ENCODE measurements at regions not wholly inside any gene's neighbourhood (a gene's known extent, or its start where the extent isn't known, plus 50 kb on each side); places are given as distances from the start of the nearest gene placed in this dataset.
"Not testable (repeated sequence)": the region's sequence is repeated elsewhere in the genome, so short reads cannot be mapped to it uniquely, and the experiment has no call there.

DNA sequence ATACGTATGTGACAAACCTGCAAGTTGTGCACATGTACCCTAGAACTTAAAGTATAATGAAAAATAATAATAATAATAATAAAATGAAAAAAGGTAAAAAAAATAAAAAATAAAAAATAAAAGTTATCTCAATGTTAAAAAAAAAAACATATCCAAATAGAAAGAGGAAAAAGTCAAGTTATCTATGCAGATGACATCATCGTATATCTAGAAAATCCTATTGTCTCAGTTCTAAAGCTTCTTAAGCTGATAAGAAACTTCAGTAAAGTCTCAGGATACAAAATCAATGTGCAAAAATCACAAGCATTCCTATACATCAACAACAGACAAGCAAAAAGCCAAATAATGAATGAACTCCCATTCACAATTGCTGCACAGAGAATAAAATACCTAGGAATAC is 466.6 kb upstream of the PHF14 start:
- no peak for DNase-seq

- DNase-seq = no peak
These were observed 452.4 kb upstream of the PHF14 start for GRCh38 chr7:10521306-10521705.

GRCh38 chr7:10533429-10533828 is 440.2 kb upstream of the PHF14 start:
- DNase-seq = not testable (repeated sequence)

DNA sequence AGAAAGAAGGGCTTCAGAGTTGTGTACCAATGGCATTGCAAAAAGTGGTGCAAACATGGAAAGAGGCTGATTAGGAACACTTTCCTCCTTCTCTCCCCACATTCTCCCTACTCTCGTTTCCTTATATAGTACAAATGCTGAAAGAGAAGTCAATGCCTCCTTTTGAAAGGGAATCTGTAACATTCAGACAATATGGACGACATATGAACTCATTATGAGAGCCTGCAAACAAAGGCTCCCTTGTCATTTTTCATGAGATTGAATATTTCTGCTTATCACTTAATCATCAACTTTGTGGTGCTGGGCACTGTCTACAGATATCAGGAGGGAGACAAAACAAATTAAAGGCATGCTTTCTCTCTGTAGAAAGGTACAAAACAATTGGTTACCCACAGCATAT is 437.1 kb upstream of the PHF14 start:
- no peak for DNase-seq

DNA sequence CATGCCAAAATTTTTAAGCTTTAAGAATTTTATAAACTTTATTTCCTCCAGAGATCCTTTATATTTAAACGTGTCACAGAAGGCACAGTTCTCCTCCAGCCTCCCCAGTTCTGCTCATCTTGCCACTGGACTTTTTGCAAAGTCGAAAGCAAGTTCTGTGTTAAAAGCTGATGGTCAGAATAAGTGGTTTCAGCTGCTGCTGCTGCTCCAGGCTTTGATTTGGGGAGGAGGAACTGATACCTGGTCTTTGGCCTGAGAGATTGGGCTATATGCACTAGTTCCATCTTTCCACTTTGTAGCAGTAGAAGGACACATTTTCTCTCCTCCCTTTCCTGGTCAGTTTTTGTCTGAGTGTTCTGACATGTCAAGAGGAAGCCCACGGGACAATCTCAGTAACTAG is 435.9 kb upstream of the PHF14 start:
- no peak for DNase-seq

GRCh38 chr7:10557375-10557774 is 416.3 kb upstream of the PHF14 start:
- no peak for DNase-seq

GRCh38 chr7:10560497-10560896 is 413.2 kb upstream of the PHF14 start:
- no peak for DNase-seq

DNA sequence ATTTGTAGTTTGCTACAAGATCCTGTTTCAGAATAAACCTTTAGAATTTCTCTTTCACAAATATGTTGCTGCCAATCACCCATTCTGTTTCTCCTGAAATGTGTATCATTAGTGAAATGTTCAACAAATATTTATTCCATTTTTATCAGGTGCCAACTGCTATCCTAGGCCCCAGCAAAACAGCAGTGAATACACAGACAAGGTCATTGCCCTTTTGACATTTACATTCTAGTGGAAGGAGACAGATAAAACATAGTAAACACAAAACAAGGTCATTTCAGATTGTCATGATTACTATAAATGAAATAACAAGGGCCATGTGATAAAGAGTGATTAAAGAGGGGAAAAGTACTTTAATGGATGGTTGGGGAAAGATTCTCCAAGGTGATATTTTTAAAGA is 404.8 kb upstream of the PHF14 start:
- no peak for DNase-seq

DNA sequence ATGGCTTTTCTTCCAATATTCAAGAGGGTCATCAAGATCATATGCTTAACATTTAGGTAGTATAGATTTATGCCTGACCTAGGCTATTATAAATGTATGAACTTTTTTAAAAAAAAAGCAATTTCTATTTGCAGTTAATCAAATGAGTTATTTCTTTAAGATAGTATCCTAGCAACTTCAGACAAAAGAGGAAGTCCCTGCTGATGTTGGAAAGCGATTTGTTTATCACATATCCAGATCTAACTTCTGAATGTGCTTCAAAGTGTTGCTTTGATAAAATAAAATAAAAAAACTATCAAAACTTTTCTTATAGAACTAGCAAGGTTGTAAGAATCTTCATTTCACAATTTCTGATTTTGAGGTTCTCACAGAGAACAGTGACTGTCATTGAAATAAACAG is 401.9 kb upstream of the PHF14 start:
- no peak for DNase-seq

- DNase-seq = no peak
These were observed 395.8 kb upstream of the PHF14 start for GRCh38 chr7:10577866-10578374.

DNA sequence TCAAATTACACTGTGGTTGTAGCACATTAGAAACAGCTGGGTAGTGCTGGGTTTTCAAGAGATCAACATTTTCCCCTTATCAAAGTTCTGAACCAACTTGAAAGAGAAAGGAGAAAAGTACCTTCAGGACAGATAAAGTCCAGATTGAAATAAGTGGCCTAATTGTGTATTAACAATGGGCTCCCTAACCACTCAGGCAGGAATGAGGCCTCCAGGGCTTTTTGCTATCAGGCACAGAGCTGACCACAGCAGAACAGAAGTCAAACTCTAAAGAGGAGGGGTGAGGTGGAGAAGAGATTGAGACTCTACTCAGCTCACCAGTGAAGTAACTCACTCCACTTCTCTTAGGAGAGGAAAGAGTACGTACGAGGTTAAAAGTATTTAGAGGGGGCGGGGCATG is 394.1 kb upstream of the PHF14 start:
- DNase-seq = no peak

GRCh38 chr7:10584886-10585285 is 388.8 kb upstream of the PHF14 start:
- no peak for DNase-seq

GRCh38 chr7:10588084-10588483 is 385.6 kb upstream of the PHF14 start:
- DNase-seq = no peak

DNA sequence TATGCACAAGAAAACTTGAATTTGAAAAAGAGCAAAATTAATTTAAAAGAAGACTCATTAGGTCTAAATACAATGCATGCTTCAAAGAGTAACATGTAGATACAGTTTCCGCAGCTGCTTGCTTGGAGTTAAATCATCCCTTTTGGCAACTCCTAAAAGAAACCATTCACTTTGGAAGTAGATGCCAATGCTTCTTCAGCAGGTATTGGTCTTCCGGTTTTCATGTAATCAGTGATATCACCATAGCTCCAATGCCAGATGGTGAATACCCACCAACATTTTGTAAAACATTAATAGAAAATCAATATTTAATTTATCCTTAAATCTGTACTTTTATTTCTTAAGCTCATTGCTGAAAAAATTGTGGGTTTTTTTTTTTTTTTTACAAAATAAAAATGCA is 381.1 kb upstream of the PHF14 start:
- no peak for DNase-seq

- DNase-seq = no peak
These were observed 380.6 kb upstream of the PHF14 start for GRCh38 chr7:10593080-10593479.

DNA sequence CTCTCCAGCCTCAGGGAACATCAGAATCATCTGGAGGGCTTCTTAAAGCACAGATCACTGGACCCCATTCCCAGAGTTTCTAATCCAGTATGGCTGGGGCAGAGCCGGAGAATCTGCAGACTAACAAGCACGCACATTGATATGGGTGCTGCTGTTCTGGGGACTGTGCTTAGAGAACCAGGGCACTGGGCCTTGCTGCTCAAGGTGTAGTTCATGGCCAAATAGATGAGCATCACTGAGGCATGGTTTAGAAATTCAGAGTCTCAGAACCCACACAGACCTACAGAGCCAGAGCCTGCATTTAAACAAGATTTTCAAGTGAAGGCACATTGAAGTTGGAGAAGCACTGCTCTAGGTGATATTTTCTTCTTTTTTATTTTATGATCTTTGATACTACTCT is 376.8 kb upstream of the PHF14 start:
- no peak for DNase-seq

DNA sequence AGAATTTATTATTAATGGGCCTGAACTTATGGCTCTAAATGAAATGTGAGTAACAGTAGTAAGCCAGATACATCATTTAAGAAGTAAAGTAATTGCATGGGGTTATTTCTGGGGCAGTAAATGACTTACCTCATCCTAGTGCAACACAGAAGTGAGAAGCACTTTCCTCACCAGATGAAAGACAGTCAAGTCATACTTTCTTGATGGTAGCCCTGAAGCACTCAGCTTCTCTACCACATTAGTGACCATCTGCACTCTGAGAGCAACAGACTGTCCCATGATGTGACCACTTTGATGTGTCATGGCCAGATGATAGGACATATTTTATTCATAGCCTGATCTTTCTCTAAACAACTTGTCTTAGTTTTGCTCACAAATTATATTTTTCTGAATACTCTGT is 369.5 kb upstream of the PHF14 start:
- no peak for DNase-seq

- DNase-seq = no peak
These were observed 360.7 kb upstream of the PHF14 start for GRCh38 chr7:10612950-10613349.

GRCh38 chr7:10618953-10619352 is 354.7 kb upstream of the PHF14 start:
- no peak for DNase-seq

DNA sequence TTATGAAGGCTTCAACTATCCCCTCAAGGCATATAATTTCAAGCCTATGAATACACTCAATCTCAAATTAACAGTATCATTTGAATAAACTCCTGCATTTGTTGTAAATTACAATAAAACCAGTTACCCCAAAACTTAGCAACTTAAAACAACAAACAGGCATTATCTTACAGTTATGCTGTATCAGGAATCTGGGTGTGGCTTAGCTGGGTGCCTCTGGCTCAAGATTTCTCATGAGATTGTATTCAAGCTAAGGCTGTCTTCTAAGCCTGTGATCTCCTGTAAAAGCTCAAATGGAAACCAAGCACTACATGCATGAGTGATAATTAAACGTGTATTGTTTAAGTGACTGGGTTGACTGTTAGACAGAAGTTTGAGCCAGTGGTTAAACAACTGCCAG is 341.0 kb upstream of the PHF14 start:
- no peak for DNase-seq

DNA sequence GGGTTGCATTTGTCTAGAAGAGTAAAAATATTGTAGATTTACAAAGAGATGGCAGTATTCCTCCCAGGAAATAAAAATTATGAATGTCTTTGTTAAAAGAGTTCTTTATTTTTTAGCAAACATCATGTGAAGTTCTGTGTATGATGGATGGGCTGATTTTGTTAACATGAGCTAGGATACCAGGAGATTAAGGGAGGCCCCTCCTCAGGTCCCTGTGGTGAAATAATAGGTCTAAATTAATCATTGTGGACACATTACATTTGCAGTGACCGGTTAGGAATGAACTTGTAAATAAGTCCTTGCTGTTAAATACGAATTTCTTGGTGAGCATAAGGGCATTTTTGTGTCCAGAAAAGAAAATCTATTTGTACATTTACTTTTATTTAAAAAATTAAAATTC is 339.4 kb upstream of the PHF14 start:
- no peak for DNase-seq

DNA sequence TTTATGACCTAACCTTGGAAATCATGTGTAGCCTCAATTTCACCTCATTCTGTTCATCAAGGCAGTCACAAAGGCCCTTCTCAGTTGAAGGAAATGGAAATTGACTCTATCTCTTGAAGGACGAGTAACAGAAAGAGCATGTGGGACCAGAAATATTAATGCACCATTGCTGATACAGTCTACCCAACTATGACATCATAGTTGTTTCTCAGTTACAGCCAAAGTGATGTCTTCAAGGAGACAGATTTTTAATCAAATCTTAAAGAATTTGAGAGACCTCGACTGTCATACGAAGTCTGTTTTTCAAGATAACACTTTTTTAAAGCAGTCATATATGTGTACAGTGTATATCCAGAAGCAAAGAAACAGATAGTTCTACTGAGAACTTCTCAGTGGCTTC is 335.7 kb upstream of the PHF14 start:
- DNase-seq = no peak

- DNase-seq = no peak
These were observed 330.1 kb upstream of the PHF14 start for GRCh38 chr7:10643545-10643944.

DNA sequence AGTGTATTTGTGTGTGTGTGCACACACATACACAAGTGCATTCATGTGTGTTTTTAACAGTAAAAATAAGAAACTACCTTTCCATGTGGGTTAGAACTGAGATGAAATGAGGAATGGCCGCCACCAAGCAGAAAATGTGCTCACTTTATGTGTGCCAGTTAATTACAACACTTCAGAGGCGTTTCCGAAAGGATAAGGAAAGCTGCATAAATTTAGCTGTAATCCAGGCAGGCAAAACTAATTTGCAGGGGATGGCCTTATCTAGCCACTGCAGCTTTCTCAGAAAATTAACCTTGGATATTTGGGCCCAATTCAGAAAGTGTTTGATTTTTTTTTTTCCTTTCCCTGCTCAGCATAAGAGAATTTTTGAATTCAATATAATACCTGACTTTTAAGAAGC is 328.8 kb upstream of the PHF14 start:
- no peak for DNase-seq

DNA sequence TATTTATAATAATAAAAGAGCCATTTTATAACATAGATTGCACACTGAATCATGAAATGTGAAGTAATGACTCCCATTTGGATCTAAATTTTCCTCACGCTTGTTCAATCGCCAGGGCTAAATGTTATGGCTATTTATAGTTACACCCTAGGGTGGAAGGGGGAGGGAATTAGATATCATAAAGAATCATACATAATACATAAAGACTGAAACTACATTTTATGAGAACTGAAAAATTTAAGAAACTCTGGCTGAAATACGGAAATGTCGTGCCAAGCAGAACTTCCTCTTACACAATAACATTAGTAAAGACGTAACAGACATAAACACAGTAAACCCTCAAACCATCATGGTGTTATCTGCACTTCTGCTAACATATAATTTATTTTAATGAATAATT is 327.5 kb upstream of the PHF14 start:
- no peak for DNase-seq

GRCh38 chr7:10648289-10648688 is 325.4 kb upstream of the PHF14 start:
- DNase-seq = no peak

All from CD4-positive, alpha-beta T cell treated with Interleukin-15 for 1 hour (primary cell).